HUES6 (cell line): ENCODE measurements at regions not wholly inside any gene's neighbourhood (a gene's known extent, or its start where the extent isn't known, plus 50 kb on each side); places are given as distances from the start of the nearest gene placed in this dataset.

ENCODE experiments used
- H3K27ac ChIP-seq: 2 replicates; pipeline ENCODE4 v1.7.0; 2013; ENCODE audit warnings: low read depth, mild to moderate bottlenecking, low read length, inconsistent platforms
- H3K27me3 ChIP-seq: 2 replicates; pipeline ENCODE4 v1.6.1; 2013; ENCODE audit warnings: low read length; ENCODE audit not compliant: control insufficient read depth, insufficient read depth
- H3K36me3 ChIP-seq: 2 replicates; pipeline ENCODE4 v1.6.1; 2013; ENCODE audit warnings: low read length; ENCODE audit not compliant: control insufficient read depth, insufficient read depth
- H3K4me1 ChIP-seq: 2 replicates; pipeline ENCODE4 v1.6.1; 2013; ENCODE audit warnings: low read length; ENCODE audit not compliant: control insufficient read depth, insufficient read depth
- H3K4me3 ChIP-seq: 2 replicates; pipeline ENCODE4 v1.5.1; 2013; ENCODE audit warnings: low read depth, low read length
- H3K9ac ChIP-seq: one replicate; pipeline ENCODE4 v1.6.1; 2013; ENCODE audit warnings: mild to moderate bottlenecking, low read length
- H3K9me3 ChIP-seq: 2 replicates; pipeline ENCODE4 v1.6.1; 2013; ENCODE audit warnings: low read depth, low read length; ENCODE audit not compliant: control insufficient read depth, insufficient read depth

DNA sequence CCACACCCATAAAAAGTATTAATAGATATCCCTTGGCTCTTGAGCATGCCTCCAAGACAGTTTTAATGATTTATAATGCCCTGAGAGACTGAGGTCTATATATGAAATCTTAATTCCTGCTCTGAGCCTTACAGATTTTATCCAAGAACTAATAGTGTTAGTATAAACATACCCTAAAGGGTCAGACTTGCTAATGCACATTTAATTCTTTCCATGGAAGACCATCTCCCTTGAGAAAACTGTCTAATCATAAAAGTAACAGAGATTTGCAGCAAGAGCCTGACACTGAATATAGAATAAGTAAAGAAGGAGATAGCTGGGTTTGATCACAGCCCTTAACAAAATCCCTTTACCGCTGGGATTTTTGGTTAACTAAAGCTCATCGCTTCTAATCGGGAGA is 650.8 kb upstream of the KLF12 start:
- Histone ChIP-seq H3K4me3 (no peak overlapping the region), H3K36me3 (no peaks in the 10 kb centered on the region), H3K9ac (no peak overlapping the region), H3K4me1 (no peaks in the 10 kb centered on the region), H3K27me3 (no peaks in the 10 kb centered on the region), H3K9me3 (no peaks in the 10 kb centered on the region), H3K27ac (no peak overlapping the region)

GRCh38 chr13:74778946-74779345 is 644.7 kb upstream of the KLF12 start:
- no peak overlapping the region for H3K4me3 ChIP-seq
- no peak overlapping the region for H3K9ac ChIP-seq
- H3K9me3 ChIP-seq: no peaks in the 10 kb centered on the region
- peaks cover 6% of the 10 kb centered on the region; the same call in 1 of the 2 replicates for H3K4me1 ChIP-seq
- no peaks in the 10 kb centered on the region for H3K36me3 ChIP-seq
- H3K27ac ChIP-seq: no peak overlapping the region
- no peaks in the 10 kb centered on the region for H3K27me3 ChIP-seq

- no peaks in the 10 kb centered on the region for H3K36me3 ChIP-seq
- H3K9me3 ChIP-seq: no peaks in the 10 kb centered on the region
- H3K4me1 ChIP-seq: peaks cover 6% of the 10 kb centered on the region; the same call in 1 of the 2 replicates
- H3K27me3 ChIP-seq: no peaks in the 10 kb centered on the region
- H3K9ac ChIP-seq: no peak overlapping the region
- no peak overlapping the region for H3K27ac ChIP-seq
- no peak overlapping the region for H3K4me3 ChIP-seq
Measured at GRCh38 chr13:74778087-74778486, 643.9 kb upstream of the KLF12 start.

DNA sequence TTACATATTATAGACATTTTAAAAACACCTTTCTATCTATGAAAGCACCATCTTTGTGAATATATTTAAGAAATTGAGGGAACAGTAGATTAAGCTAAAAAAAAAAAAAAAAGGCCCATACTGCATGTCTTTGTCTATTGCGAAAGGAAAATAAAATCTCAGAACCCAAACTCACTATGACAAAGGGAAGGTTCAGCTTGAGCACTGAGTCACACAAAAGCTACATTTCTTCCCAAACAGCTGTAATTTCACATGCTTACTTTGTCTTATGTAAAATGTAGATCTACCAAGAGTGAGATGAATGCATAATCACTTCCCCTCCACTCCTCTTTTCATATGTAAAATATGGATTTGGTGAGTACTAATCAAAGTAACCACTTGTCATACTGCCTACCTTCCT is 640.1 kb upstream of the KLF12 start:
- Histone ChIP-seq H3K9me3 (no peaks in the 10 kb centered on the region), H3K4me1 (peaks cover 6% of the 10 kb centered on the region; the same call in 1 of the 2 replicates), H3K27me3 (no peaks in the 10 kb centered on the region)

DNA sequence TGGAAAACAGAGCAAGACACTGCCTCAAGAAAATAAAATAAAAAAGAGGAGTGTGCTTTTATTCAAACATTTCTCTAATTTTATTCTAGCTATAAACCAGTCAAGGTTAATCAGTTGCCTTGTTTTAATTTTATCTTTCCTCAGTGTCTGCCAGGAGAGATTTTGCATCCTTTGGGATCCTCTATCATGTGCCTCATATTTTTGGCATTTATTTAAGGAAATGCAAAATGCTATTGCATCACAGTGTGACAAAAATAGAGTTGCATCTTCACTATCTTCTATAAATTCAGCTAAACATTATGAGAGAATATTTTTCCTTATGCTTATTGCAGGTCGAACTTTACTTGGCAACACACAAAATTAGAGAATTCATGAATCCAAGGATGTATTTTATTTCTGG is 639.0 kb upstream of the KLF12 start:
- no peak overlapping the region for H3K27ac ChIP-seq
- peaks cover 6% of the 10 kb centered on the region; the same call in 1 of the 2 replicates for H3K4me1 ChIP-seq
- H3K9ac ChIP-seq: no peak overlapping the region
- H3K9me3 ChIP-seq: no peaks in the 10 kb centered on the region
- no peaks in the 10 kb centered on the region for H3K27me3 ChIP-seq
- H3K4me3 ChIP-seq: no peak overlapping the region
- no peaks in the 10 kb centered on the region for H3K36me3 ChIP-seq

More for the DNA sequence above, 640.1 kb upstream of the KLF12 start:
- Histone ChIP-seq H3K9ac (no peak overlapping the region), H3K36me3 (no peaks in the 10 kb centered on the region), H3K27ac (no peak overlapping the region), H3K4me3 (no peak overlapping the region)

DNA sequence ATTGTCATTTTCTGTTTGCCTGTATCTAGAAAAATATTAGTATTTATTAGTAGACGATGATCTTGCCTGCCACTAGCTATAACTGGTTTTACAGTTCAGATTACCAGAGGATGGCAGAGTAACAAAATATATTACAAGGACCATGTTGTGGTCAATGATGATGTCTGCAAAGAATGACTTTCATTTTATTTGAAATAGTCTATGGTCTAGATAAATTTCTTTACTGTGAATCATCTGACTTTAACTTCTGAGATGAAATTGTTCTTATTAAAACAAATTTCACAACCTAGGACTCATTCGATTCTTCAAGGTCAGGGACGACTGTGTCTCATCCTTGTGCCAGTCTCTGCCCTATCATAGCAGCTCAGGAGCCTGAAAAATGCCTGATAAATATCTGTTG is 637.8 kb upstream of the KLF12 start:
- H3K27ac ChIP-seq: no peak overlapping the region
- peaks cover 6% of the 10 kb centered on the region; the same call in 1 of the 2 replicates for H3K4me1 ChIP-seq
- H3K4me3 ChIP-seq: no peak overlapping the region

GRCh38 chr13:74770361-74770760 is 636.2 kb upstream of the KLF12 start:
- H3K36me3 ChIP-seq: no peaks in the 10 kb centered on the region
- H3K9me3 ChIP-seq: no peaks in the 10 kb centered on the region
- H3K27me3 ChIP-seq: no peaks in the 10 kb centered on the region
- no peak overlapping the region for H3K4me3 ChIP-seq
- H3K4me1 ChIP-seq: peaks cover 6% of the 10 kb centered on the region; the same call in 1 of the 2 replicates
- no peak overlapping the region for H3K9ac ChIP-seq
- no peak overlapping the region for H3K27ac ChIP-seq

More for the DNA sequence above, 637.8 kb upstream of the KLF12 start:
- no peaks in the 10 kb centered on the region for H3K9me3 ChIP-seq
- no peaks in the 10 kb centered on the region for H3K27me3 ChIP-seq
- H3K36me3 ChIP-seq: no peaks in the 10 kb centered on the region
- no peak overlapping the region for H3K9ac ChIP-seq

- H3K4me3 ChIP-seq: no peak overlapping the region
- no peak overlapping the region for H3K27ac ChIP-seq
- H3K4me1 ChIP-seq: peaks cover 2% of the 10 kb centered on the region; the same call in 1 of the 2 replicates
- no peaks in the 10 kb centered on the region for H3K36me3 ChIP-seq
- no peak overlapping the region for H3K9ac ChIP-seq
- no peaks in the 10 kb centered on the region for H3K27me3 ChIP-seq
- H3K9me3 ChIP-seq: no peaks in the 10 kb centered on the region
Measured at GRCh38 chr13:74769333-74769732, 635.1 kb upstream of the KLF12 start.

DNA sequence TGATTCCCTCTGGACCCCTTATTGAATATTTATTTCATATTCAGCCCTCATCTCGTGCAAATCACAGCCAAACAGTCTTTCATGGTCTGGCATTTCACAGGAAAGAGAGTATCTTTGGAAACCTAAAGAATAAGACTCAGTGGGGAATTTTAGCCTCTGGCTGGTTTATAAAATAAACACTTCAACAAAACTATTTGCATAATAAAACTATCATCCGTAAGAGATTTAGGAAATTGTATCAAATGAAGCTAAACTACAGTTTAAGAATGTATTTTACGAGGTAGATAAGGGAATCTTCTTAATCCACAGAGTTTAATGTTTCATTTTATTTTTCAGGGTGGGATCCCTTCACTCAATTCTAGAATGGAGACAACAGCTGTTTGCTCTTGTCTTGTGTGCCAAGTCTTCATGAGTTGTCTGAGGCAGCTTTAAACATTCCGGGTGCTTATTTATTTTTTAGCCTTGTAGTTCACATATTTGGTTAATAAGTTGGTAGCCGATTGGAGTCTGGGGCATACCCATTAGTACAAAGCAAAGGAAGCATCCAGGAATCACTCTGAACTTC is 634.4 kb upstream of the KLF12 start:
- Histone ChIP-seq H3K27me3 (no peaks in the 10 kb centered on the region), H3K4me1 (no peaks in the 10 kb centered on the region), H3K9me3 (no peaks in the 10 kb centered on the region), H3K4me3 (no peak overlapping the region), H3K9ac (no peak overlapping the region), H3K27ac (no peak overlapping the region), H3K36me3 (no peaks in the 10 kb centered on the region)

DNA sequence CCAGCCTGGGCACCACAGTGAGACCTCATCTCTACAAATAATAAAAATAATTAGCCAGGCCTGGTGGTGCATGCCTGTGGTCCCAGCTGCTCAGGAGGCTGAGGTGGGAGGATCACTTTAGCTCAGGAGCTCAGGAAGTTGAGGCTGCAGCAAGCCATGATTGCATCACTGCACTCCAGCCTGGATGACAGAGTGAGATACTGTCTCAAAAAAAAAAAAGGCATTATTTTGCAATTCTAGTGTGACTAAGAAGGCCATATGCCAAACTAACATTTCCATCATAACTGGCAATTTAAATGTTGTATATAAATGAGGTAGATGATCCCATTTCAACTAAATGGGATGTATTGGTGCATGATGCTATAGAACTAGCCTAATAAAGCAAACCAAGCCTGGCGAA is 632.8 kb upstream of the KLF12 start:
- no peaks in the 10 kb centered on the region for H3K27me3 ChIP-seq
- H3K36me3 ChIP-seq: no peaks in the 10 kb centered on the region
- H3K9me3 ChIP-seq: no peaks in the 10 kb centered on the region
- no peak overlapping the region for H3K4me3 ChIP-seq
- peaks cover under 1% of the 10 kb centered on the region for H3K4me1 ChIP-seq
- H3K27ac ChIP-seq: no peak overlapping the region
- no peak overlapping the region for H3K9ac ChIP-seq

- Histone ChIP-seq H3K9ac (no peak overlapping the region), H3K36me3 (no peaks in the 10 kb centered on the region), H3K4me3 (no peak overlapping the region), H3K9me3 (no peaks in the 10 kb centered on the region), H3K4me1 (peaks cover 5% of the 10 kb centered on the region), H3K27me3 (no peaks in the 10 kb centered on the region), H3K27ac (no peak overlapping the region)
Measured at GRCh38 chr13:74765955-74766354, 631.8 kb upstream of the KLF12 start.
